Sigmoid colon (tissue), 4 donors: ENCODE measurements at regions not wholly inside any gene's neighbourhood (a gene's known extent, or its start where the extent isn't known, plus 50 kb on each side); places are given as distances from the start of the nearest gene placed in this dataset.

Experiments
- CTCF ChIP-seq, 4 experiments: fragments of 450-650 bp in 3 of 4; fragments of 200-600 bp in 1 of 4; IDR thresholded peaks; one replicate each; pipeline ENCODE4 v1.5.1; 2016 to 2019; ENCODE audit warnings: antibody characterized with exemption in 4 of 4, mild to moderate bottlenecking in 3 of 4, moderate library complexity in 2 of 4
- POLR2AphosphoS5 ChIP-seq, 4 donors: sonication (generic); formaldehyde crosslinking; IDR thresholded peaks; one replicate each; pipeline ENCODE4 v1.6.1; 2017; ENCODE audit warnings: antibody characterized with exemption in 4 of 4

GRCh38 chr1:222898191-222898527 lies 83.3 kb downstream of the DISP1 start:
- TF ChIP-seq CTCF (IDR thresholded peaks at IDR 0.05): no peak
- no peak for TF ChIP-seq POLR2AphosphoS5 (IDR thresholded peaks at IDR 0.05)
